GM23338 (cell line): ENCODE measurements at regions not wholly inside any gene's neighbourhood (a gene's known extent, or its start where the extent isn't known, plus 50 kb on each side); places are given as distances from the start of the nearest gene placed in this dataset.

Experiments used
- ATAC-seq: fragments of 200-7000 bp; cut with Tn5 transposase; 3 replicates; pipeline ENCODE4 v1.9.1; 2020
- DNase-seq: peaks from one replicate; pipeline ENCODE4 v3.0.0-alpha.2; 2015; ENCODE audit warnings: low spot score
- H2AFZ ChIP-seq: fragments of 200-600 bp; sonication (generic); 2 replicates; pipeline ENCODE4 v1.8.0; 2016; ENCODE audit warnings: antibody characterized with exemption, mild to moderate bottlenecking, moderate library complexity
- H3F3A ChIP-seq: fragments of 200-600 bp; sonication (generic); replicated peaks from 2 replicates; pipeline ENCODE4 v1.8.0; 2017; ENCODE audit warnings: antibody characterized with exemption, mixed run types, low read depth
- H3K27ac ChIP-seq: fragments of 200-600 bp; sonication (generic); 2 replicates; pipeline ENCODE4 v1.6.1; 2016; ENCODE audit warnings: low read depth
- H3K27me3 ChIP-seq: fragments of 200-600 bp; sonication (generic); 2 replicates; pipeline ENCODE4 v1.8.0; 2016; ENCODE audit warnings: mild to moderate bottlenecking, mixed run types, moderate library complexity; ENCODE audit not compliant: insufficient read depth
- H3K36me3 ChIP-seq: fragments of 200-600 bp; sonication (generic); 2 replicates; pipeline ENCODE4 v1.8.0; 2016; ENCODE audit warnings: mild to moderate bottlenecking; ENCODE audit not compliant: insufficient read depth
- H3K4me1 ChIP-seq: fragments of 200-600 bp; sonication (generic); 2 replicates; pipeline ENCODE4 v1.8.0; 2016; ENCODE audit warnings: mild to moderate bottlenecking, moderate library complexity; ENCODE audit not compliant: insufficient read depth
- H3K4me2 ChIP-seq: fragments of 200-600 bp; sonication (generic); 2 replicates; pipeline ENCODE4 v1.7.1; 2017; ENCODE audit warnings: mixed run types
- H3K4me3 ChIP-seq: fragments of 200-600 bp; sonication (generic); 2 replicates; pipeline ENCODE4 v1.6.1; 2016; ENCODE audit warnings: mixed run types
- H3K79me2 ChIP-seq: fragments of 200-600 bp; sonication (generic); replicated peaks from 2 replicates; pipeline ENCODE4 v1.8.0; 2017; ENCODE audit warnings: mild to moderate bottlenecking; ENCODE audit not compliant: insufficient read depth
- H3K9me2 ChIP-seq: fragments of 200-600 bp; sonication (generic); 2 replicates; pipeline ENCODE4 v1.8.0; 2017; ENCODE audit not compliant: insufficient read depth
- H4K20me1 ChIP-seq: fragments of 200-600 bp; sonication (generic); replicated peaks from 2 replicates; pipeline ENCODE4 v1.8.0; 2017; ENCODE audit warnings: mild to moderate bottlenecking; ENCODE audit not compliant: insufficient read depth
- H3K27ac Mint-ChIP-seq: 2 replicates; pipeline ENCODE4 v1.8.0; 2020; ENCODE audit warnings: inconsistent platforms, mild to moderate bottlenecking, moderate library complexity, mixed read lengths
- H3K27me3 Mint-ChIP-seq: 3 replicates; pipeline ENCODE4 v1.8.0; 2022; ENCODE audit warnings: low read depth, mild to moderate bottlenecking, moderate library complexity, mixed read lengths, inconsistent platforms; ENCODE audit not compliant: insufficient read depth, poor library complexity
- H3K36me3 Mint-ChIP-seq: 3 replicates; pipeline ENCODE4 v1.8.0; 2021; ENCODE audit warnings: low read depth, mild to moderate bottlenecking, inconsistent platforms, moderate library complexity, mixed read lengths
- H3K4me1 Mint-ChIP-seq: 3 replicates; pipeline ENCODE4 v1.8.0; 2020; ENCODE audit warnings: mild to moderate bottlenecking, inconsistent platforms, mixed read lengths
- H3K4me3 Mint-ChIP-seq: 3 replicates; pipeline ENCODE4 v1.8.0; 2021; ENCODE audit warnings: moderate library complexity, mild to moderate bottlenecking, inconsistent platforms, mixed read lengths
- H3K9me3 Mint-ChIP-seq: 3 replicates; pipeline ENCODE4 v1.8.0; 2020; ENCODE audit warnings: moderate library complexity, mild to moderate bottlenecking, inconsistent platforms, mixed read lengths
- CREB1 ChIP-seq: fragments of 250-450 bp; sonication (Bioruptor Pico); IDR thresholded peaks from 2 replicates; pipeline ENCODE4 v1.5.0; 2020; ENCODE audit warnings: low read depth, mild to moderate bottlenecking, moderate library complexity
- EZH2 ChIP-seq: fragments of 200-600 bp; sonication (generic); IDR thresholded peaks from one replicate; pipeline ENCODE4 v1.8.0; 2017; ENCODE audit warnings: antibody characterized with exemption, mild to moderate bottlenecking, low read depth; ENCODE audit not compliant: unreplicated experiment
- EZH2phosphoT487 ChIP-seq: fragments of 200-600 bp; sonication (generic); IDR thresholded peaks from one replicate; pipeline ENCODE4 v1.8.1; 2018; ENCODE audit warnings: antibody characterized with exemption; ENCODE audit not compliant: unreplicated experiment
- NANOG ChIP-seq: IDR thresholded peaks from 2 replicates; pipeline ENCODE4 v1.6.1; 2016; ENCODE audit warnings: antibody characterized with exemption, borderline replicate concordance
- POLR2AphosphoS5 ChIP-seq: IDR thresholded peaks from 2 replicates; pipeline ENCODE4 v1.6.1; 2016; ENCODE audit warnings: antibody characterized with exemption, low read depth
- STAT1 ChIP-seq: IDR thresholded peaks from one replicate; pipeline ENCODE4 v1.6.1; 2016; ENCODE audit warnings: antibody characterized with exemption; ENCODE audit not compliant: unreplicated experiment
- ZNF114 ChIP-seq: fragments of 250-450 bp; sonication (Bioruptor Pico); IDR thresholded peaks from 2 replicates; pipeline ENCODE4 v1.5.0; 2020; ENCODE audit warnings: mild to moderate bottlenecking, moderate library complexity
- ZNF331 ChIP-seq: fragments of 250-450 bp; sonication (Bioruptor Pico); IDR thresholded peaks from 2 replicates; pipeline ENCODE4 v1.5.0; 2020; ENCODE audit warnings: low read depth, mild to moderate bottlenecking, moderate library complexity
- TF ChIP-seq, protein P1 (sequence below): IDR thresholded peaks from 2 replicates; pipeline ENCODE4 v1.6.1; 2016; ENCODE audit warnings: antibody characterized with exemption
- TF ChIP-seq, protein P2 (sequence below): IDR thresholded peaks from one replicate; pipeline ENCODE4 v1.6.1; 2018; ENCODE audit warnings: antibody characterized with exemption; ENCODE audit not compliant: unreplicated experiment
- TF ChIP-seq, protein P3 (sequence below), 2 experiments: fragments of 200-600 bp in 1 of 2; sonication (generic) in 1 of 2; conservative IDR thresholded peaks; 2 replicates each; pipeline versions ENCODE4 v1.5.1 to v1.6.1; 2016 to 2017; ENCODE audit warnings: antibody characterized with exemption in 2 of 2, low read depth in 2 of 2, mild to moderate bottlenecking in 2 of 2, moderate library complexity in 1 of 2
- TF ChIP-seq, protein P4 (sequence below): fragments of 250-450 bp; sonication (Bioruptor Pico); IDR thresholded peaks from 2 replicates; pipeline ENCODE4 v1.5.0; 2020; ENCODE audit warnings: mild to moderate bottlenecking, moderate library complexity

DNA sequence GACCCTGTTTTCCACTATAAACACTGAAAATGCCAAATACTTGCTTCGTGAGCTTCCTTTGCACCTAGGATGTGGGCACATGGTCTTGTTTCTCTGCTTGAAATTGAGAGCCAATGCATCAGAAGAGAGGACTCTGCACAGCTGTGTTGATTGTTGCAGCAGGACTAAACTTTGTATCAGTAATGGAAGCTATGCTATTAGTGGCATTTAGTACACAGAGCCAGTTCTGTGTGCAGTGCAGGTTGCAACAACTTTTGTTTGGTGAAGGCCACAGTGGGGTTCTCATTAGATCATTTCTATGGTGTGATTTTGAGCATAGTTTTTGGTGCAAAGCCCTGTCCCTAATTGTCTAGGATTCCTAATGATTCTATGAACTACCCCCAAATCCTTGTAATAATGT lies 54.4 kb upstream of the ANKRD17 start:
- Histone ChIP-seq H3K27me3 (no peaks in the 10 kb centered on the region), H3K4me3 (no peak overlapping the region), H3K9me2 (no peaks in the 10 kb centered on the region), H2AFZ (no peak overlapping the region), H3K36me3 (no peaks in the 10 kb centered on the region), H3K4me2 (no peak overlapping the region), H4K20me1 (no peaks in the 10 kb centered on the region), H3K27ac (no peak overlapping the region), H3F3A (no peaks in the 10 kb centered on the region), H3K79me2 (no peaks in the 10 kb centered on the region), H3K4me1 (no peaks in the 10 kb centered on the region)
- no peak overlapping the region for H3K27ac Mint-ChIP-seq
- no peaks in the 10 kb centered on the region for H3K36me3 Mint-ChIP-seq
- no peak overlapping the region for H3K4me3 Mint-ChIP-seq
- TF ChIP-seq, protein P1, sequence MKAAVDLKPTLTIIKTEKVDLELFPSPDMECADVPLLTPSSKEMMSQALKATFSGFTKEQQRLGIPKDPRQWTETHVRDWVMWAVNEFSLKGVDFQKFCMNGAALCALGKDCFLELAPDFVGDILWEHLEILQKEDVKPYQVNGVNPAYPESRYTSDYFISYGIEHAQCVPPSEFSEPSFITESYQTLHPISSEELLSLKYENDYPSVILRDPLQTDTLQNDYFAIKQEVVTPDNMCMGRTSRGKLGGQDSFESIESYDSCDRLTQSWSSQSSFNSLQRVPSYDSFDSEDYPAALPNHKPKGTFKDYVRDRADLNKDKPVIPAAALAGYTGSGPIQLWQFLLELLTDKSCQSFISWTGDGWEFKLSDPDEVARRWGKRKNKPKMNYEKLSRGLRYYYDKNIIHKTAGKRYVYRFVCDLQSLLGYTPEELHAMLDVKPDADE: no peak
- TF ChIP-seq POLR2AphosphoS5 (no peak), EZH2phosphoT487 (no peak), NANOG (no peak), ZNF114 (no peak), ZNF331 (no peak), STAT1 (no peak), EZH2 (no peak), CREB1 (CRISPR knock-in tag) (no peak)
- TF ChIP-seq, protein P2, sequence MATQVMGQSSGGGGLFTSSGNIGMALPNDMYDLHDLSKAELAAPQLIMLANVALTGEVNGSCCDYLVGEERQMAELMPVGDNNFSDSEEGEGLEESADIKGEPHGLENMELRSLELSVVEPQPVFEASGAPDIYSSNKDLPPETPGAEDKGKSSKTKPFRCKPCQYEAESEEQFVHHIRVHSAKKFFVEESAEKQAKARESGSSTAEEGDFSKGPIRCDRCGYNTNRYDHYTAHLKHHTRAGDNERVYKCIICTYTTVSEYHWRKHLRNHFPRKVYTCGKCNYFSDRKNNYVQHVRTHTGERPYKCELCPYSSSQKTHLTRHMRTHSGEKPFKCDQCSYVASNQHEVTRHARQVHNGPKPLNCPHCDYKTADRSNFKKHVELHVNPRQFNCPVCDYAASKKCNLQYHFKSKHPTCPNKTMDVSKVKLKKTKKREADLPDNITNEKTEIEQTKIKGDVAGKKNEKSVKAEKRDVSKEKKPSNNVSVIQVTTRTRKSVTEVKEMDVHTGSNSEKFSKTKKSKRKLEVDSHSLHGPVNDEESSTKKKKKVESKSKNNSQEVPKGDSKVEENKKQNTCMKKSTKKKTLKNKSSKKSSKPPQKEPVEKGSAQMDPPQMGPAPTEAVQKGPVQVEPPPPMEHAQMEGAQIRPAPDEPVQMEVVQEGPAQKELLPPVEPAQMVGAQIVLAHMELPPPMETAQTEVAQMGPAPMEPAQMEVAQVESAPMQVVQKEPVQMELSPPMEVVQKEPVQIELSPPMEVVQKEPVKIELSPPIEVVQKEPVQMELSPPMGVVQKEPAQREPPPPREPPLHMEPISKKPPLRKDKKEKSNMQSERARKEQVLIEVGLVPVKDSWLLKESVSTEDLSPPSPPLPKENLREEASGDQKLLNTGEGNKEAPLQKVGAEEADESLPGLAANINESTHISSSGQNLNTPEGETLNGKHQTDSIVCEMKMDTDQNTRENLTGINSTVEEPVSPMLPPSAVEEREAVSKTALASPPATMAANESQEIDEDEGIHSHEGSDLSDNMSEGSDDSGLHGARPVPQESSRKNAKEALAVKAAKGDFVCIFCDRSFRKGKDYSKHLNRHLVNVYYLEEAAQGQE: no peak
- TF ChIP-seq, protein P3, sequence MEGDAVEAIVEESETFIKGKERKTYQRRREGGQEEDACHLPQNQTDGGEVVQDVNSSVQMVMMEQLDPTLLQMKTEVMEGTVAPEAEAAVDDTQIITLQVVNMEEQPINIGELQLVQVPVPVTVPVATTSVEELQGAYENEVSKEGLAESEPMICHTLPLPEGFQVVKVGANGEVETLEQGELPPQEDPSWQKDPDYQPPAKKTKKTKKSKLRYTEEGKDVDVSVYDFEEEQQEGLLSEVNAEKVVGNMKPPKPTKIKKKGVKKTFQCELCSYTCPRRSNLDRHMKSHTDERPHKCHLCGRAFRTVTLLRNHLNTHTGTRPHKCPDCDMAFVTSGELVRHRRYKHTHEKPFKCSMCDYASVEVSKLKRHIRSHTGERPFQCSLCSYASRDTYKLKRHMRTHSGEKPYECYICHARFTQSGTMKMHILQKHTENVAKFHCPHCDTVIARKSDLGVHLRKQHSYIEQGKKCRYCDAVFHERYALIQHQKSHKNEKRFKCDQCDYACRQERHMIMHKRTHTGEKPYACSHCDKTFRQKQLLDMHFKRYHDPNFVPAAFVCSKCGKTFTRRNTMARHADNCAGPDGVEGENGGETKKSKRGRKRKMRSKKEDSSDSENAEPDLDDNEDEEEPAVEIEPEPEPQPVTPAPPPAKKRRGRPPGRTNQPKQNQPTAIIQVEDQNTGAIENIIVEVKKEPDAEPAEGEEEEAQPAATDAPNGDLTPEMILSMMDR (conservative IDR thresholded peaks at IDR 0.05; ENCODE audit: low read depth in 2 of 2): no peak
- TF ChIP-seq, protein P4, sequence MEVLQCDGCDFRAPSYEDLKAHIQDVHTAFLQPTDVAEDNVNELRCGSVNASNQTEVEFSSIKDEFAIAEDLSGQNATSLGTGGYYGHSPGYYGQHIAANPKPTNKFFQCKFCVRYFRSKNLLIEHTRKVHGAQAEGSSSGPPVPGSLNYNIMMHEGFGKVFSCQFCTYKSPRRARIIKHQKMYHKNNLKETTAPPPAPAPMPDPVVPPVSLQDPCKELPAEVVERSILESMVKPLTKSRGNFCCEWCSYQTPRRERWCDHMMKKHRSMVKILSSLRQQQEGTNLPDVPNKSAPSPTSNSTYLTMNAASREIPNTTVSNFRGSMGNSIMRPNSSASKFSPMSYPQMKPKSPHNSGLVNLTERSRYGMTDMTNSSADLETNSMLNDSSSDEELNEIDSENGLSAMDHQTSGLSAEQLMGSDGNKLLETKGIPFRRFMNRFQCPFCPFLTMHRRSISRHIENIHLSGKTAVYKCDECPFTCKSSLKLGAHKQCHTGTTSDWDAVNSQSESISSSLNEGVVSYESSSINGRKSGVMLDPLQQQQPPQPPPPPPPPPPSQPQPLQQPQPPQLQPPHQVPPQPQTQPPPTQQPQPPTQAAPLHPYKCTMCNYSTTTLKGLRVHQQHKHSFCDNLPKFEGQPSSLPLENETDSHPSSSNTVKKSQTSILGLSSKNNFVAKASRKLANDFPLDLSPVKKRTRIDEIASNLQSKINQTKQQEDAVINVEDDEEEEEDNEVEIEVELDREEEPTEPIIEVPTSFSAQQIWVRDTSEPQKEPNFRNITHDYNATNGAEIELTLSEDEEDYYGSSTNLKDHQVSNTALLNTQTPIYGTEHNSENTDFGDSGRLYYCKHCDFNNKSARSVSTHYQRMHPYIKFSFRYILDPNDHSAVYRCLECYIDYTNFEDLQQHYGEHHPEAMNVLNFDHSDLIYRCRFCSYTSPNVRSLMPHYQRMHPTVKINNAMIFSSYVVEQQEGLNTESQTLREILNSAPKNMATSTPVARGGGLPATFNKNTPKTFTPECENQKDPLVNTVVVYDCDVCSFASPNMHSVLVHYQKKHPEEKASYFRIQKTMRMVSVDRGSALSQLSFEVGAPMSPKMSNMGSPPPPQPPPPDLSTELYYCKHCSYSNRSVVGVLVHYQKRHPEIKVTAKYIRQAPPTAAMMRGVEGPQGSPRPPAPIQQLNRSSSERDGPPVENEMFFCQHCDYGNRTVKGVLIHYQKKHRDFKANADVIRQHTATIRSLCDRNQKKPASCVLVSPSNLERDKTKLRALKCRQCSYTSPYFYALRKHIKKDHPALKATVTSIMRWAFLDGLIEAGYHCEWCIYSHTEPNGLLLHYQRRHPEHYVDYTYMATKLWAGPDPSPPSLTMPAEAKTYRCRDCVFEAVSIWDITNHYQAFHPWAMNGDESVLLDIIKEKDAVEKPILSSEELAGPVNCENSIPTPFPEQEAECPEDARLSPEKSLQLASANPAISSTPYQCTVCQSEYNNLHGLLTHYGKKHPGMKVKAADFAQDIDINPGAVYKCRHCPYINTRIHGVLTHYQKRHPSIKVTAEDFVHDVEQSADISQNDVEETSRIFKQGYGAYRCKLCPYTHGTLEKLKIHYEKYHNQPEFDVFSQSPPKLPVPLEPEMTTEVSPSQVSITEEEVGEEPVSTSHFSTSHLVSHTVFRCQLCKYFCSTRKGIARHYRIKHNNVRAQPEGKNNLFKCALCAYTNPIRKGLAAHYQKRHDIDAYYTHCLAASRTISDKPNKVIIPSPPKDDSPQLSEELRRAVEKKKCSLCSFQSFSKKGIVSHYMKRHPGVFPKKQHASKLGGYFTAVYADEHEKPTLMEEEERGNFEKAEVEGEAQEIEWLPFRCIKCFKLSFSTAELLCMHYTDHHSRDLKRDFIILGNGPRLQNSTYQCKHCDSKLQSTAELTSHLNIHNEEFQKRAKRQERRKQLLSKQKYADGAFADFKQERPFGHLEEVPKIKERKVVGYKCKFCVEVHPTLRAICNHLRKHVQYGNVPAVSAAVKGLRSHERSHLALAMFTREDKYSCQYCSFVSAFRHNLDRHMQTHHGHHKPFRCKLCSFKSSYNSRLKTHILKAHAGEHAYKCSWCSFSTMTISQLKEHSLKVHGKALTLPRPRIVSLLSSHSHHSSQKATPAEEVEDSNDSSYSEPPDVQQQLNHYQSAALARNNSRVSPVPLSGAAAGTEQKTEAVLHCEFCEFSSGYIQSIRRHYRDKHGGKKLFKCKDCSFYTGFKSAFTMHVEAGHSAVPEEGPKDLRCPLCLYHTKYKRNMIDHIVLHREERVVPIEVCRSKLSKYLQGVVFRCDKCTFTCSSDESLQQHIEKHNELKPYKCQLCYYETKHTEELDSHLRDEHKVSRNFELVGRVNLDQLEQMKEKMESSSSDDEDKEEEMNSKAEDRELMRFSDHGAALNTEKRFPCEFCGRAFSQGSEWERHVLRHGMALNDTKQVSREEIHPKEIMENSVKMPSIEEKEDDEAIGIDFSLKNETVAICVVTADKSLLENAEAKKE (CRISPR knock-in tag): no peak
- no peaks in the 10 kb centered on the region for H3K4me1 Mint-ChIP-seq
- ATAC-seq (no peak), DNase-seq (no peak)
- H3K9me3 Mint-ChIP-seq: peaks cover 2% of the 10 kb centered on the region; the same call in 1 of the 3 replicates
- no peaks in the 10 kb centered on the region for H3K27me3 Mint-ChIP-seq
